ENCODE measurements at regions not wholly inside any gene's neighbourhood (a gene's known extent, or its start where the extent isn't known, plus 50 kb on each side); places are given as distances from the start of the nearest gene placed in this dataset.
A peak's percentile ranks its signal among the peaks of the same experiment; 100 is the strongest.
"Not testable (repeated sequence)": the region's sequence is repeated elsewhere in the genome, so short reads cannot be mapped to it uniquely, and the experiment has no call there.

DNA sequence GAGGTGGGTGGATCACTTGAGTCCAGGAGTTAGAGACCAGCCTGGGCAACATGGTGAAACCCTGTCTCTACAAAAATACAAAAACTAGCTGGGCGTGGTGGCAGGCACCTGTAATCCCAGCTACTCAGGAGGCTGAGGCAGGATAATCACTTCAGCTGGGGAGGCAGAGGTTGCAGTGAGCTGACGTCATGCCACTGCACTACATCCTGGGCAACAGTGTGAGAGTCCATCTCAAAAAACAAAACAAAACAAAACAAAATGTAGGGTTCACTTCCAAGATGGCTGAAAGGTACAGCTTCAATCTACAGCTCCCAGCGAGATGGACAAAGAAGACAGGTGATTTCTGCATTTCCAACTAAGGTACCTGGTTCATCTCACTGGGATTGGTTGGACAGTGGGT lies 291.6 kb downstream of the HGF start:
- not testable (repeated sequence) for DNase-seq

DNA sequence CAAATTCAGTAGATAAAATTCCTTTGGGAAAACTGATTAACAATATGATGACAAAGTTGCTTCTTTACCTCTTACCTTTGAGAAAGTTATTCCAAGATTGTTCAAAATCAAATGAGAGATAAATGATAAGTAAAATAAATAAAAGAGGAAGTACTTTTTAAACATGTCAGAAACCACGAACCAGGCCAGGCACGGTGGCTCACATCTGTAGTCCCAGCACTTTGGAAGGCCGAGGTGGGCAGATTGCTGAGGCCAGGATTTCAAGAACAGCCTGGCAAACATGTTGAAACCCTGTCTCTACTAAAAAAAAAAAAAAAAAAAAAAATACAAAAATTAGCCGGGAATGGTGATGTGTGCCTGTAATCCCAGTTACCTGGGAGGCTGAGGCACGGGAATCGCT lies 296.6 kb downstream of the HGF start:
- DNase-seq, result no peak

DNA sequence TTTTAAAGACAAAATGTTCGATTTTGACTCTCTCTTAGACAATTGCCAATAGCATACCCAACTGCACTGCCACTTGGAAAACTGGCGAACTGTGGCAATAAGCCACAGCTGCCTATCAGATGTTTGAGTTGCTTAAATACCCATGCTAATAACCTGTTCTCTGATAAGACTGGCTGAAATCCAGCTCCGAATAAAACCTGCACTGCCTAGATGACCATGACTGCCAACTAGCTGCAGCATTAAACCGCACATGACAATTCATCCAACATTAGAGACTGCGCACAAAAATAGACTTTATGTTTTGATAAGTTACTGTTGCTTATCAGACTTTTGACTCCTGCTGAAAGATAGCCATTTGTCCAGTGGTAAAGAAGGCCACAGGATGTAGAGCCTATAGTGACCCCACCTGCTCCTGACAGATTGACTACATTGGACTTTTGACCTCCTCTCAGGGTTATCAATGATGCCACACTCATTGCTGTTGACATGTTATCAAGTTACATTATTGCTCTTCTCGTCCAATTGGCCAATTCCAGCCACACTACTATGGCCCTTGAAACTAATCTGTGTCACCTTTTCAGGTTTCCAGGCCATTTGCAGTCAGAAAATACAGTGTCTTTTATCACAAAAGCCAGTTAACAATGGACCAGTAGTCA lies 299.0 kb downstream of the HGF start:
- no peak for DNase-seq

DNA sequence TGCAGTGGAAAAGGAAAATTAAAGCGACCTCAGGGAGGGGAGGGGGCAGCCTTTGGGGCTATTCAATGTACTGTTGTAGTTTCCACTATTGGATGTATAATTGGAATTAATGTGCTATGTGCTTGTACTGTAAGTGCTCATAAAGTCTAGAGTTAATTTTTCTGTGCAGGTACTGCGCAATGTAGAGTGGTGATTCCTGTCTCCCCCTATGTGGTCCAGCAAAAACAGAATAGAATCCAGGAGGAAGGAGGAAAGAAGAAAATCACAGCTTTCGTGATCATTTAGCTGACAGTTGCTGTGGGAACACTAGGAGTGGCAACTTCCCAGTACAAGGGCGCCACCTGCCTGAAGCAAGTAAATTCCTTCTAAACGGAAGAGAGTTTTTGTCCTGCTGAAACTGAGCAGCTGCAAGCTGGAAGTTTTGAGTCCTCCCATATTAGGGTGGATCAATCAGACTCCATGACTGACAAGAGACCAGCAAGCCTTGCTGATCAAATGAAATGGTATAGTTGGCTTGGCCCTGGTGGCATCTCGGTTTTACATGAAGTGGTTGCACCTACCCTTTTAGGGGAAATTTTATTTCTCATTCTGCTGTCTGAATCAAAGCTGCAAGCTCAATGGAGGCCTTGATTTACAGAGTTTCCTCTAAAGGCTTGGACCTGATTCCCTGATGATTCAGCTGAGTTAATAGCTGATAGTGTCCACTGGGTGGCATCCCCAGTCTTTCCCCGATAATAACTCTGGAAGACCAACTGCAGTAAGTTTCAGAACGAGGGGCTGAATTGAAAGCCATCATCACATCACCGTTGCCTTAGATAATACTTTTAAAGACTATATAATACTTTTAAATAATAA lies 299.8 kb downstream of the HGF start:
- DNase-seq, result peak in 9 of 14 donors; percentile 6 to 36 (median 23)

DNA sequence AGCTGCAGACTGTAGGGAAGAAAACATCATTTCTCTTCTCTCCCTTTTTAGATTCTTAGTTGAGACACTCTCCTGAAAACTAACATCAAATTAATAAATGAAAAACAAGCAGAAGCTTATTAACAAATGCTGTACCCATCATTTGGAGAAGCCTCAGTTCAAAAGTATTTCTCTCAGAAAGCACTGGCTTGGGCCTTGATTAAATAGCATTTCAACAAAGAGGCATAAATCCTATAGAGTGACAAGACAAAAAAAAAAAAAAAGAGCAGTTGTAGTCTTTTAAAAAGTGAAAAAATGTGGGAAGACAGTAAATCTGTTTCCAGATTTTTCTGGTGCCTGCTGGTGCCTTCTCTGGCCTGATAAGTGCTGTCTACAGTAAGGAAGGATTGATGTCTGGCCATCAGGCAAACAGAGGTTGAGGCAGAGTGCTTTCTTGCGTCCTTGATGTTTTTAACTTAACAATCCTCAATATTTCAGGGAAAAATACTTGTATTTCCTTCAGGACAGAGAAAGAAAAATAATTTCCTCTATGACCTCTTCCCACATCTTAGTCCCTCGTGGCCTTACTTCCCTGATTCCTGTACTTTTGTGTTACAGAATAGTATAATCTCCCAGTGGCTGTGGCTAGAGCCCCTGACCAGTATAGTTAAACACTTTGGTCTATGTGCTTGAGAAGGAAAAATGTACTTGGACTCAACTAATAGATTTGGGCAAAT lies 300.5 kb downstream of the HGF start:
- DNase-seq, result no peak

DNA sequence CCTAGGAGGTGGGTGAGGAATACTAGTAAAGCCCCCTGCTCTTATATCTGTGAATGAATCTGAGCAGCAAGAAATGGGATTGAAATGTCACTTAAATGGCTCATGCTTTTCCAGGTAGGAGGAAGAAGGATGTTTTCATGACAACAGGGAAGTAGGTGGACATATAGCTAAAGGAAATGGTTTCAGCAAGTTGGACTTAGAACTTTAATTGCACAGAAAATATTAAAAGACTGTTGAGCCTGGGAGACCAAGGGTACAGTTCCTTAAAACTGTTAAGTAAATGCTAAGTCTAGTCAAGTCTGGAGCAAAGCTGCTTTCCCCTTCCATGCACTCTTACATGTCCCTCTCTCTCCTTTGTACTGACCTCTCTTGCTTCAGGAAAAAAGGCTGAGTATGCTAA lies 301.3 kb downstream of the HGF start:
- no peak for DNase-seq

DNA sequence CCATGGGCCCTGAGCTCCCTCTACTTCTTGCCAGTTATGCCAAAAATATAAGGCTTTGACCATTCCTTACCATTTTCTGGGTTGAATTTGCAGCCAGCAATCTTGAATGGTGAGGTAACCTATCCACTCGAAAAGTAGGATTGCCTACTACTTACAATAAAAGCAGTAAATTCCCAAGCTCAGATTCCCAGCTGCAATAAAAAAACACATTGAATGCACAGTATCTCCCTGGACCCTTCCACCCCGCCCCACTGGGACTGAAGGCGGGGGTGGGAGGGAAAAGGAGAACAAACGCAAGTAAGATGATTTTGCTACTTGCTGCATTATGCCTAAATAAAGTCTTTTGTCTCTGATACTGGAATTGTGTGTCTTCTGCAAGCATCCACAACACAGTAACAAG lies 301.9 kb downstream of the HGF start:
- no peak for DNase-seq

DNA sequence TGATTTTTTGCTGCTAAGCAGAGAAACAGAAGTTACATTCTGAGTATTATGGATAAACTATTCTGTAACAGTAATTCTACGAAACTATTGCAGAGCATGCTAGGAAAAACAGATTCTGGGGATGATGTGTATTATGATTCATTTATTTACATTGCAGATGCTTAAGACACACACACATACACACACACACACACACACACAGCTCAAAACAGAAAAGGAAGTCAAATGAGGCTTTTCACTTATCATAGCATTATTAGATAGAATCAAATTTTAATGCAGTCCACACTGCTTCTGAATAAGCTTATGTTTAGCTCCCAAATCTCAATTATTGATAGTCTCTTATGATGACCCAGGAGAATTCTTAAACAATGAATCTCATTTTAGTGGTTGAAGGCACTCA lies 307.2 kb downstream of the HGF start:
- DNase-seq, result no peak

DNA sequence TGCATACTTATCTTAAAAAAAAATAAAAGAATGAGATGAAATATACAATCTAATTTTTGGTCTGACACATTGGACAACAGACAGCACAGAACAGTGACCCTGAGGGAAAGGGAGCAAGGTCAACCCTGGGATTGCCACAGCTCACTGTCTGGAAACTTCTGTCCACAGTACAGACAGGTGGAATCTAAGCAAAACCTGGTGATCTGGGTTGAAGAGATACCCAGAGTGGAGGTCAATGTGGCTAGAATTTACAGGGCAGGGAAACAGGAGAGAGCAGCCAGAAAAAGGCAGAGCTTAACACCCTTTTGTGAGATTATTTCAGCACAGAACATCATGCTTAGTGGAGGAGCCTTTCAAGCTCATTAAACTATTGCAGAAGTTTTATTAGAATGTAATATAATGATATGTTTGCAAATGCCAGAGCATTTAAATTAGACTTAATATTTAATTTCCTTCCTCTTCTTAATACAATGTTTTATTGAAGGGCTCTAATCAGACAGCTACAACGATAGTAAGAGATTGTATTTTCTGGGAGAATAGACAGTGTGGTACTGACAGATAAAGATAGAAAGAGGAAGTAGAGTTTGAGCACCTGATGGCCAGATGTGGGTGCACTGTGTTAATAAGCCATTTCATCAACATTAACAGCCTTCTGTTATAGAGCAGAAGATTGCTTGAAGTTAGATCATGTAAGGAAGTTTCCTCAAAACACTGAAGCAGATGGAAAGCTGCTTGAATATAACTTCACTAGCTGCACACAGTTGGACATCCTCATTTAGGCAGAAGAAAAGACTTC lies 309.4 kb downstream of the HGF start:
- no peak for DNase-seq

DNA sequence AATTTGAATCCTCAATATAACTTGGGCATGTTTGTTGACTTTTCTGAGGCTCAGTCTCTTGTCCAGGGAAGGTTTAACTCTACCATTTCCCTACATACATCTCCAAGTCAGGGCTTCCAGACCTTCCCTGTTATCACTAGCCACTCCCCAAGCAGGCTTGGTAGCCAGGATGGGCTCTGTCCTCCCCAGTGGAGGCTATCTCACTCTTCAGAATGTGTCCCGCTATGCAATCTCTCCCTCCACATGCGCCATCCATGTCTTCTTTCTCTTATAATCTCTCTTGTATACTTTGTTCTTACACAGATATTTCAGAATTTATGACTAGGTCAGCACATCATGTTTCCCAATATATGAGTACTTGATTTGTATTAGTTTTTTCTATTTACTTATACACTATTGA lies 310.4 kb downstream of the HGF start:
- no peak for DNase-seq

DNA sequence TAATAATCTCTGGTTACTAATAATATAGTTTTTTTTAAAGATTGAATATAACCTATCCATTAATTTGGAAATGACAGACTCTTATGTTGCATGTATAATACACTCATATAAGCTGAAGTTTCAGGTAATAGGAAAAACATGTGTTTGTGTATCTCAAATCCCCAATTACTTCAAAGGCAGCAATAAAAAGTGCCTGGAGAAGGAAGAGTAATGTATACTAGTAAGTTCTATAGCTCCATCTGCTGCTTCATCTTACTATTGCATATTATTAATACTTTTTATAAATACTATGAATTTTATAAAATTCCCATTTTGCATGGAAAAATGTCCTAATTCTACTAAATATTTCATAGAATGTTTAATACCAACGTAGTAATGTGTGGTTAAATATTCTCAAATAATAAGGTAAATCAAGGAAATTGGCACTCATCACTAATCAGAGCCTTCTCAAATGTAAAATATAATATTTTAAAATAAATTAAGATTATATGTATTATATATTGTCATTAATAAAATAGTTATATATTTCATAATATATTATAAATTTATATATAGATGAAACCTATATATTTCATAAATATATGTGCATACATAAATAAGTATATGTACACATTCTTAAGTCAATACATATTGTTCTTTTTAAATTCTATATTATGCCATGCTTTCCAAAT lies 311.9 kb downstream of the HGF start:
- DNase-seq, result no peak

DNA sequence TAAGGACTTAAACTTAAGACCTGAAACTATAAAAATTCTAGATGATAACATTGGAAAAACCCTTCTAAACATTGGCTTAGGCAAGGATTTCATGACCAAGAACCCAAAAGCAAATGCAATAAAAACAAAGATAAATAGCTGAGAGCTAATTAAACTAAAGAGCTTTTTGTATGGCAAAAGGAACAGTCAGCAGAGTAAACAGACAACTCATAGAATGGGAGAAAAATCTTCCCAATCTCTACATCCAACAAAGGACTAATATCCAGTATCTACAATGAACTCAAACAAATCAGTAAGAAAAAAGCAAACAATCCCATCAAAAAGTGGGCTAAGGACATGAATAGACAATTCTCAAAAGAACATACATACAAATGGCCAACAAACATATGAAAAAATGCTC lies 316.1 kb downstream of the HGF start:
- not testable (repeated sequence) for DNase-seq

DNA sequence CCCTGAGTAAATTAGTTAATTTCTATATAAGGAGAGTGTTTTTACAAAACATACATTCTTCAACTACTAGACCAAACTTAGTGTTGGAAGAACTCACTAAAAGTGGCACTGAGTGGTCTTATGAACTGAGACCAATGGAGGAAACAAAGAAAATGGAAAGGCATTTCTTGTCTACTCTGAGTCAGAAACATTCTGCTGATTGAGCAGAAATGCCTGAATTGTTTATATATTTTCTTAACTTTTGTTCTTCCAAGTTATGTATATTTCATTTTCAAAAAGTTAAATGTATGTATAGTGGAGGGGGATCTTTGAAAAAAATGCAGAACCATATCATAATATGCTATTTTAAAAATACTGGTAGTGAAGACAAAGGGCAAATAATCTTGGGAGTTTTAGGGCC lies 320.7 kb downstream of the HGF start:
- DNase-seq, result no peak

DNA sequence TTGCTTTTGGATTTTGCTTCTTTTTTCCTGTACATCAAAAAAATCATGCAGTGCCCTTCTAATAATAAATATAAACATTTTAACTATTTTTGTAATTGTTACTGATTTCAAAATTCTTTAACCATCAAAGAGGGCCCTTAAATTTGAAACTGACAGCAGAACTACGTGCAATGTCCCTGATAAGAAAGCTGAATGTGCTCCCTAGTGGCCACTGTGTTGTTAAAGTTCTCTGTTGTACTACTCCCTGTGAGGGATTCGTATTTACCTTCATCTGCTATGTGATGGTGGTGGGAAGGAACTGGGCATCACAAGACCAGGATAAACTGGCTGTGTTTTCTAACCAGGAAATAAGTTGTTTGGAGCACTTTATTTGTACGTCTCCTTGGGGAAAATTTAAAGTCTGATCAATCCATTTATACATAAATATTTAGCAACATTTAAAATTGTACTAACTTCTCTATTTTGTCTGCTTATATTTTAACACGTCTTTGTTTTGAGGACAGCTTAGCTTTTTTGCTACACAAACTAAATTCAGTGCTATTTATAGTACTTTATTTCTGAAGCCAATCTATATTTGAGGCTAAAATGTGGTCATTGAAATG lies 322.4 kb downstream of the HGF start:
- DNase-seq, result no peak

DNA sequence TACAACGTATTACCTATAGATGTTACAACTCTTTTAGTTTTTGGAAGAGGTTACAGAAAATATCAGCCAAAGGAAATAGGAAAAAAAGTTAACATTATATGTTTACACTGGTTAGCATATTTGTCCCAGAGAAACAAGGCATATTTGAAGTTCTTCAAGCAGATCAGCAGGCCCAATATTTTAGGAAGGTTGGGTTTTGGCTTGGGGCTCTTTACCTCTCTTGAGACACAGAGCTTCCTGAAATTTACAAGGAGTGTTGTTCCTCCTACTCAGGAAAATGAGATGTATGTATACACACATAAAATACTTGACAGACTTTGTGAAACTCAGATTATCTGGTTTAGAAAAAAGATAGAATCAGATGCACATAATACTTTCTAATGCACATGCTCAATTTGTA lies 323.6 kb downstream of the HGF start:
- no peak for DNase-seq

DNA sequence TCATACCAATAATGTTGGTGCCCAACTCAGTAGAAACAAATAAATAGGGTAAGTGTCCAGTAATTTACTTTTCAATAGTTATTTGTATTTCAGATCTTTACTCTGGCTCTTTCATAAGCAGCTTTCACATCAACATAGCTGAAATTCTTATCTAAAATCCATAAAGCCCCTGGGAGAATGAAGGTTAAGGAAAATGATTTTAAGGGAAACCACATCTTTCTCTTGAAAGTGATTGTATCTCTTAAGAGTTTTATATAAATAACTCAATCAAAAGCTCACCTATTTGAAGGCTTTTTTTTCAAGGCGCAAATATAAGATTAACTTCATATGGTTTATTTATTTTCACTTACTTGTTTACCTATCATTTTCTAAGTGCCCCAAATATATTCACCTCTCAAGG lies 324.4 kb downstream of the HGF start:
- DNase-seq, result no peak

DNA sequence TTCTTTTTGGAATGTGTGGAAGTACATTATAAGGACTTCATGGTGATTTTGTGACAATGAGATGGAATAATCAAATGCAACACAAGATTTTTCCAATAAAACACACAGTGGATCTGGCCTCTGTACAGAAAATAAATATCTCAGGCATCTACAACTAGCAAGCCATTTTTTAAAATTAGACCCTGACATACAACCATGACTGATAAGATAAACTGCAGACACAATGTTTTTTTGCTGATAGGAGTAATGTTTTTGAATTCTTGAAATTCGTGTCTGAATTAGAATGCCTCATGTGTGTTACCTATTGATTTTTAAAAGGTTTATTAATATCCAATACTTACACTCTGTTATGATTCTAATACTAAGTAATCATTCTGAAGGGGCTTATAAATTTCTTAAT lies 328.1 kb downstream of the HGF start:
- DNase-seq, result no peak

DNA sequence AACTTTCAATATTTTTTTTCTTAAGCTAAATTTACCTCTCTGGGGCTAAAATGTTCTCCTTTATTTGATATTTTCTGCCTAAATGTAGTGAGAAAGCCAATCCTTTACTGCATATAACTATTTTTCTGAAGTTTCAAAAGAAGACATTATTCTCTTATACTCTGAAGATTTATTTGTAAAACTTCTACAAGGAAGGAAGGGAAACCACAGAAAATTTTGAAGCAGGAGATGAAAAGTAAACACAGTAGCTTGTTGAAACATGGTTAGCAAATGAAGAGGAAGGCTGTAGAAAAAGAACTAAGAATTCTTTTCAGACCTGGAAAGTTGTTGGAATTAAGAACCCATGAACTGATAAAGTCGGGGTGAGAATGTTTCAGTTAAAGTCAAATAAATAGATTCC lies 330.3 kb downstream of the HGF start:
- DNase-seq, result no peak

DNA sequence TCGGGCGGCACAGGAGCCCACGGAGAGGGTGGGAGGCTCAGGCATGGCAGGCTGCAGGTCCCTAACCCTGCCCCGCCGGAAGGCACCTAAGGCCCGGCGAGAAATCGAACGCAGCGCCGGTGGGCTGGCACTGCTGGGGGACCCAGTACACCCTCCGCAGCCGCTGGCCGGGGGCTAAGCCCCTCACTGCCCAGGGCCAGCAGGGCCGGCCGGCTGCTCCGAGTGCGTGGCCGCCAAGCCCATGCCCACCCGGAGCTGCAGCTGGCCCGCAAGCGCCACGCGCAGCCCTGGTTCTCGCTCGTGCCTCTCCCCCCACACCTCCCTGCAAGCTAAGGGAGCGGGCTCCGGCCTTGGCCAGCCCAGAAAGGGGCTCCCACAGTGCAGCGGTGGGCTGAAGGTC lies 332.7 kb downstream of the HGF start:
- DNase-seq, result not testable (repeated sequence)

DNA sequence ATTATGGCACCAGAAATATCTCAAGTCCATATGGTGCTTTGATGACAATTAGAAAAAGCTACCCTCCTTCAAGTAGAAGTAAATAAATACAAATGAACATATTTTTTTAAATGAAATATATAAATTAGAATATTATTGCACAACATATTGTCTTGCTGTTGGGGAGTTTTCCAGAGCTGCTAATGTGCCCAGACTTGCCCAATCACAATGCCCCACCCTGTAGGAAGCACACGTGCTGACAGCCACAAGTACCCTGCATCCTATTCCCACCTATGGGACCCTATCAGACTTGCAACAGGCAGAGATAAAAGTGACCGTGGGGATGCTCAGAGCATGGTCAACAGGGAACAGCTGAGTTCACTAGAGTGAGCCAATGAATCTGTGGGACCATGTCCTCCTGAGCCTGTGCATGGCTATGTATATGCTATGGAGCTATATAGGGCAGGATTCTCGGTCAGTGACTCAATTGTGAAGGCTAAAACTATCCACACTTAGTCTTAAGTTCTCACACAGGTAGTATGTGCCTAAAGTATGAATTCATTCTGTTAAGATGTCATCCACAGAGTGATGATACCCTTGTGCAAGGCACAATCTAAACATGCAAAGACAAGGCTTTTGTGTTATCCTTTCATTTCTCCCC lies 336.0 kb downstream of the HGF start:
- no peak for DNase-seq

DNA sequence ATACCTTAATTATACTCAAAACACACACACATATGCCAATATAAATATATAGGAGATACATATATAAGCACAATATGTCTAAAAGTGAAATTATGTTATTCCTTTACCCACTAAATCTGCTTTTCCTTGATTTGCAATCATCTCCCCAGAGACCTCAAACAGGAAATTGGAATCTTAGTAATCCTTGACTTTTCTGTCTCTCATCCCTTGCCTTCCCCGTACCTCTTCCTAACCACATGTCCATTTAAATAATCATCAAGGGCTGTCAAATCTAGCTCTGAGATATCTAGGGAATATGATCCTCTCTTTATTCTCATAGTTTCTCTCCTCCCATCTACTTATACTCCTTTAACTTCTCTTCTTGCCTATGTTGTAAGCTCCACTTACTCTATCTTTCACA lies 336.6 kb downstream of the HGF start:
- DNase-seq, result no peak

All from C1 segment of cervical spinal cord (tissue), 14 donors.